NCI-H2081 (cell line): ENCODE measurements at regions not wholly inside any gene's neighbourhood (a gene's known extent, or its start where the extent isn't known, plus 50 kb on each side); places are given as distances from the start of the nearest gene placed in this dataset.
"Not testable (repeated sequence)": the region's sequence is repeated elsewhere in the genome, so short reads cannot be mapped to it uniquely, and the experiment has no call there.

Source experiments
- DNase-seq, 2 experiments: peaks; one replicate each; lab custom pipeline; 2025; lab: John Stamatoyannopoulos, UW

- no peak for DNase-seq
Observed at GRCh38 chr9:10835791-10836463, 223.1 kb upstream of the PTPRD start.

- no peak for DNase-seq
Observed at GRCh38 chr9:10843151-10843550, 230.3 kb upstream of the PTPRD start.

GRCh38 chr9:10855847-10856246 is 243.0 kb upstream of the PTPRD start:
- peak; percentile 44 to 61 for DNase-seq

- DNase-seq = no peak
Observed at GRCh38 chr9:10858817-10859216, 246.0 kb upstream of the PTPRD start.

GRCh38 chr9:10863476-10863875 is 250.7 kb upstream of the PTPRD start:
- DNase-seq = no peak

- DNase-seq = no peak
Observed at GRCh38 chr9:10867194-10867593, 254.4 kb upstream of the PTPRD start.

- DNase-seq = no peak
Observed at GRCh38 chr9:10869687-10870086, 256.9 kb upstream of the PTPRD start.

- DNase-seq = no peak
Observed at GRCh38 chr9:10873999-10874398, 261.2 kb upstream of the PTPRD start.

- no peak for DNase-seq
Observed at GRCh38 chr9:10875752-10876151, 262.9 kb upstream of the PTPRD start.

- DNase-seq = no peak
Observed at GRCh38 chr9:10876333-10876732, 263.5 kb upstream of the PTPRD start.

GRCh38 chr9:10890266-10890665 is 277.5 kb upstream of the PTPRD start:
- not testable (repeated sequence) for DNase-seq

GRCh38 chr9:10899509-10899908 is 286.7 kb upstream of the PTPRD start:
- DNase-seq = no peak

GRCh38 chr9:10903969-10904368 is 291.2 kb upstream of the PTPRD start:
- no peak for DNase-seq

- no peak for DNase-seq
Observed at GRCh38 chr9:10910779-10911178, 298.0 kb upstream of the PTPRD start.

GRCh38 chr9:10911373-10911772 is 298.6 kb upstream of the PTPRD start:
- no peak for DNase-seq

- no peak for DNase-seq
Observed at GRCh38 chr9:10917001-10917400, 304.2 kb upstream of the PTPRD start.

GRCh38 chr9:10921671-10922070 is 308.9 kb upstream of the PTPRD start:
- no peak for DNase-seq

GRCh38 chr9:10925896-10926295 is 313.1 kb upstream of the PTPRD start:
- DNase-seq = no peak

- DNase-seq = no peak
Observed at GRCh38 chr9:10928372-10928771, 315.6 kb upstream of the PTPRD start.

- DNase-seq = no peak
Observed at GRCh38 chr9:10930081-10930480, 317.3 kb upstream of the PTPRD start.

- no peak for DNase-seq
Observed at GRCh38 chr9:10946676-10947410, 334.0 kb upstream of the PTPRD start.

GRCh38 chr9:10957878-10958277 is 345.1 kb upstream of the PTPRD start:
- no peak for DNase-seq

- no peak for DNase-seq
Observed at GRCh38 chr9:10961883-10962282, 349.1 kb upstream of the PTPRD start.

GRCh38 chr9:10983251-10983650 is 370.4 kb upstream of the PTPRD start:
- DNase-seq = no peak
